ENCODE measurements at regions not wholly inside any gene's neighbourhood (a gene's known extent, or its start where the extent isn't known, plus 50 kb on each side); places are given as distances from the start of the nearest gene placed in this dataset.

DNA sequence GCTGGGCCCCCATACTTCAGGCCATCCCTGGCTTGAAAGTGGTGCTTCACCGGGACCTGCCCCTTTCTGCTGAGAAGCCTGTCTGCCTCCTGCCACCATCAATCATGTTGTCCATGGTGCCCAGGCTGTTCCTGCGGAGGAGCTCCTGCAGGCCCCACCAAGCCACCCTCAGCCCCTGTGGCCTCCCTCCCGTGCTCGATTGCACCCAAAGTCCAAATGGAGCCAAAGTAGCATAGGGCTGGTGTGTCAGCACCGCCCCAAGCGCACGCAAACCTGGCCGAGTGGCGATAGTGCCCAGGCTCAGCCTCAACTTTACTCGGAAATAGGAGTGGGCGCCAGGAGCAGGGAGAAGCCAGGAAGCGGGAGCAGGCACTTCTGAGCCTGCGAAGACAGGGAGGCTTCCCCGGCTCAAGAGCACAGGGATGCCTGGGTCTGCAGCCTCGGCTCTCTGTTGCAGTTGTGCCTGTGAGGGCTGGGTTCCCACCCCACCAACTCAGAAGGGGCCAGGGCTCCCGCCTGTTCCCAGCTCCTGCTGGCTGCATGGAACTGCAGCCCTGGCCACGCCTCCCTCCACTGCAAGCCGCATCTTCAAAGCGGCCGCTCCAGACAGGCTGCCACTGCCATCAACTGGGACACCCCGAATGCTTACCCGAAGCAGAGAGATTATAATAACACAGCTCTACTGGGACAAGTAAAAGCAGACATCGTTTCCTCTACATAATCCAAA is 203.0 kb downstream of the ARRDC4 start:
- TF ChIP-seq CTCF (conservative IDR thresholded peaks at IDR 0.05; ENCODE audit: low read depth, low read length) (no peak), EZH2 (IDR thresholded peaks at IDR 0.05; ENCODE audit: low read length, unreplicated experiment) (no peak)
